ENCODE measurements at regions not wholly inside any gene's neighbourhood (a gene's known extent, or its start where the extent isn't known, plus 50 kb on each side); places are given as distances from the start of the nearest gene placed in this dataset.

DNA sequence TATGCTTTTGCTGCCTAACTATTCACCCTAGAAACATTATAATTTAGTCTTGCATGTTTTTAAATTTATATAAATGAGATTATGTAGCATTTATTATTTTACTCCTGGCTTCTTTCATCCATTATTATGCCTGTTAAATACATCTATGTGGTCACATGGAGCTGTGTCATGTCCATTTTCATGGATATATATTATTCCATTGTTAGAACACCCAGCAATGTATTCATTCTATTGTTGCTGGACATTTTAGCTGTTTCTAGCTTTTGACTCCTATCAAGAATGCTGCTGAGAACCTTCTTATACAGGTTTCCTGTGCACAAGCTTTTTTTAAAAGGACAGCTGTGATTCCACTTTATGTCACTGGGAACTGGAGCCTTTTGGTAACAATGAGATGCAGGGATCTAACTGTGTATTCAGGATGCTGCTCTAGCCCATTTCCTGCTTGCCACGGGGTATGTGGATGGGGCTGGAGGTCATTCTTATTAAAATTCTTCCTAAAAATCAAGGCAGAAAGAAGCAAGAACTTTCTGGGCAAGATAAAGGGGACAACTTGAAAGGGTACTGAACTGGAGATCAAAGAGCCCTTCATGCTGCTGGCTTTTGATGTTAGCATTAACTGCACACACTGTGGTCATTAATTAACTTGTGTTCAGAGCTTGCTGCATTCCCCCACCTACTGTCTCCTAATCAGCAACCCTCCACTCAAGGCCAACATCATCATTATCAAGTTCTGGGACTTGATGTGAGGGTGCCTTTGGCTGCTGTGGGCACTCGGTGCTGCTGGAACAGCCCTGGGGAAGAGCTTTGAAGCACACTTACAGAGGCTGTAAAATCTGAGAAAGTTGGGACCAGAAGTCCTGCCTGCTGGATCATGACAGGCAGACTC lies 96.6 kb upstream of the AKIRIN2 start:
- DNase-seq = no peak

- no peak for DNase-seq
These were observed 93.2 kb upstream of the AKIRIN2 start for GRCh38 chr6:87794922-87795885.

GRCh38 chr6:87793315-87793714 lies 91.3 kb upstream of the AKIRIN2 start:
- no peak for DNase-seq

DNA sequence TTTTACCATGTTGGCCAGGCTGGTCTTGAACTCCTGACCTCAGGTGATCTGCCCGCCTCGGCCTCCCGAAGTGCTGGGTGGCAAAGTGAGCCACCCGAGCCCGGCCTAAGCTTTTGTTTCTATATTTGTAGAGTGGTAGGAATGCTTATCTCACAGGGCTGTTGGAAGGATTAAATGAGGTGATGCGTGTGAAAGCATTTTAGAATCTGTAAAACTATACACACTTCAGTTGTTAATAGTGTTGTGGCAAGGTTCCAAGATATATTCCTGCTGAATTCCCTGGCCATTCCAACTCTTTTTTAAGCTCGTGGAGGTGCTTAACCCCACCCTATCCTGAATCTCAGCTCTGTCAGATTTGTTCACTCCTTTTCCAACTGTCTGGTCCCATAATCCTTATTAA lies 89.9 kb upstream of the AKIRIN2 start:
- no peak for DNase-seq

GRCh38 chr6:87791485-87791884 lies 89.5 kb upstream of the AKIRIN2 start:
- DNase-seq = no peak

GRCh38 chr6:87791029-87791428 lies 89.0 kb upstream of the AKIRIN2 start:
- DNase-seq = no peak

DNA sequence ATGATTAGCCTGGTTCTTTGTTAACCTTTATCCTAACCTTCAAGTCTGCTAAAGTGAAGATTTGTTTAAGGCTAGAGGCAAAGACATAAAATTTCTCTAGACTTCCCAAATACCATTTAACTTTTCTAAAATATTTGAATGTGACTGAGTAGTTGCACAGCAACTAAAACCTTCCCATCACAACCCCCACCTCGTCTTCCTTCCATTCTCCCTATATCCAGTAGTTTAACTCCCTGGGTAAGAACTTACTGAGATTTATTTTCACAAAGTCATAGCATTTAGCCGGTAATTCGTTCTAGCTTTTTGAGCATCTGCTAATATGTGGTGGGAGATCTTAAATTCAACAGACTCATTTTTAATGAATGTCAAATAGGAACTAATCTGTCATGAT lies 87.9 kb upstream of the AKIRIN2 start:
- DNase-seq = no peak

DNA sequence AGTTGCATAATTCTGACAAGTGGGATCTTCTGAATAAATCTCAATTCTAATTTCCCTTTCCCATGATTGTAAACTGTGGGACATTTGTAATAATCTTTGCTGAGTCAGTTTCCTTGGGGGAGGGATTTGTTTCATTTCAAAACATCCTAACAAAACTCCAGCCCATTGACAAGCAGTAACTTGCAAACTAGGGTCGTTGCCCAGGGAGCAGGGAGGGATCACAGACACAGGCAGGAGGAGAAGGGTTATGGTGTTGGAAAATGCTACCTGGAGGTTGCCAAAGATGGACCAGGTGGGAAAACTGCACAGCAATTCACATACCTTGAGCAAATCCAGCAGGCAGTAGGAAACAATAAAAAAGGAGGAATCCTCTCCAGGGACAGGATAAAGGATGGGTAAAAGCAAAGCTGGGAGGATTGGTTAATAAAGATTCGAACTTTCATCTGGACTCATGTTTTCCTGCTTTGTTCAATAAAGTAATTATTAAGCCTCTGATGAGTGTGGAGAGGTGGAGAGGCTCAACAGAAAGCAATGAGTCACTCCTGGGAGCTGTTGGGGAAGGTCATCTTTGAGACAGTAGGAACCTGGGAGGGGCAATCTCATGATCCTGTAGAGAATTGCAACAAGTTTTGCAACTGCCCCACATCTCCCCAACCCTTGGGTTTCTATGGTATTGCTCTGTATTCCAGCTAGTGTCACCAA lies 87.3 kb upstream of the AKIRIN2 start:
- DNase-seq = no peak

DNA sequence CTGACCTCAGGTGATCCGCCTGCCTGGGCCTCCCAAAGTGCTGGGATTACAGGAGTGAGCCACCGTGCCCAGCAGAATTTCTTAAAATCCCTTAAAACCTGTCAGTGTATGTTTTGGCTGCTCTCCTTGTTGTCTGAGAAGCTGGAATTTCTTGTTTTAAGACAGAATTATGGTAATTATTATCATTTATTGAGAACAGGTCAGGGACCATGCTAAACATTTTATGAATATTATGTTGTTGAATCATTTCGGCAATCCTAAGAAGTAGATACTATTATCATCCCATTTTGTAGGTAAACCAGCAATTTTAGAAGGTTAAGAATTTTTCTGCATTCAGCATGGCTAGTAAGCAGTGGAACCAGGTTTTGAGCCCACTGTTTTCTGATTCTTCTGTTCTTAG lies 86.1 kb upstream of the AKIRIN2 start:
- no peak for DNase-seq

- DNase-seq = no peak
These were observed 83.3 kb upstream of the AKIRIN2 start for GRCh38 chr6:87785229-87785862.

- no peak for DNase-seq
These were observed 82.7 kb upstream of the AKIRIN2 start for GRCh38 chr6:87784690-87785089.

GRCh38 chr6:87784051-87784450 lies 82.0 kb upstream of the AKIRIN2 start:
- no peak for DNase-seq

DNA sequence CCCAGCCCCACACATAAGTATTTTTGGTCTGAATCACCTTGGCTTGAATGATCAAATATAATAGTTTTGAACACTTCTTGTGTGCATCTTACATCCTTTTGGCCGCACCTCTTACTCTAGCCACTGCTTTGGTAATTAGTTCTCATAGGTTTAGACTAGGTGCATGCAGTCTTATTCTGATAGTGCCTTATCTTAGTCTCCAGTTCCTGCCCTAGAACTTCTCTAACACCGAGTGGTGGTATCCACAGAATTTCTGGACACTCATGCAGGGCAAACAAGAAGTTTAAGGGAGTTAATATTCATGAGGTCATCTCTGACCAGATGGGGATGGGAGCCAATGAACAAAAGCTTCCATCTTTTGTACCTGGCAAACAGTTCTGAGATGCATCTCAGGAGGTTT lies 77.5 kb upstream of the AKIRIN2 start:
- no peak for DNase-seq

DNA sequence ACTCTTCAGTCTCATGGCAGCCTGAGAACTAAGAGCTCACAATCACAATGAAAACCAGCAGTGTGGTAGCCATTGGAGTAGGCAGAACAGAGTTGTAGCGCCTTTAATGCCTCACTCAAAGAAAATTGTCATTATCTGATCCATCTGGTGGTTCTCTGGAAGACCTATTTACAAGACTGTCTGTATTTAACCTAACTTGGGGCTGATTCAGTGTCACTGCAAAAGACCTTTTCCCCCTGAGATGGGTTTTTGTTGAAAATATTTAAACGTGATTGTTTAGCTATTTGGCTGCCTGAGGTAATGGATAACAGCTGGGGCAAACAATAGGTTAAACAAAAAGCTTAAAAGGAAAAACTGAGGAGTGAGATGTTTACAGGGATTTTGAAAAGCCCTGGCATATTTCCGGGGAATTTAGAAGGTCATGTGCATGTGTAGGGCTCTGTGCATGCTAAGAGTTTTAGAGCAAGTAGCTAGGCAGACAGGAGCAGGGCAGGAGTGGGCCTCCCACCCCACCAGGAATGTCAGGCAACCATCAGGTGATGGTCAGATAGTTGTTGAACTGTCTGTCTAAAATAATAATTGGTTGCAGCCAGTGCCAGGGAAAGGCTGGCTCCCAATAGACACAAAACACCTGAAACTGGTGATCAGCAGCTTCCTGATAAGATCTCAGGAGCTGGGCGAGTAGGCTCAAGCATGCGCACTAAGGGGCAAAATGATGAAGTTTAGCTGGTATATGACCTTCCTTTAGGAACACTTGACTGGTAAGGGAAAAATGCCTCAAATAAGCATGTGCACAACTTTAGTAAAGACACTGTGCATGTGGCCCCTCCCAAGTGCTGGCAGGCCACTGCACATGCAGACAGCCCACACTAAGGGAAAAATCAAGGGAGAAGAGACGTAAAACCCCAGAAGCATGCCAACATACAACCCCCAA lies 70.8 kb upstream of the AKIRIN2 start:
- DNase-seq = no peak

DNA sequence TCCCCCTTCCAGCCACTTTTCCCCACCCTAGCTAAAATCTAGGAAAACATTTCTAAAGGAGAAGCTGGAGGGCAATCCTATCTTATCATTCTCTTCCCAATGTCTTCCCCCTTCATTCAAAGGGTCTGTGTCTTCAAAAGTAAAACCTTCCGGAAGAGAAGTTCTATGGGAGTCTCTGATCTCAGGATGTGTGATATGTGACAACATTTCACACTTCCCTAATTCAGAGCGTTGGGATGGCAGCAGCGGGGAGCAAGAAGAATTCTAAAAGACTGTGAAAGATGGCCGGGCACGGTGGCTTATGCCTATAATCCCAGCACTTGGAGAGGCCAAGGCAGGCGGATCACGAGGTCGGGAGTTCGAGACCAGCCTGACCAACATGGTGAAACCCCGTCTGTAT lies 65.4 kb upstream of the AKIRIN2 start:
- DNase-seq = no peak

GRCh38 chr6:87766211-87766610 lies 64.2 kb upstream of the AKIRIN2 start:
- no peak for DNase-seq

DNA sequence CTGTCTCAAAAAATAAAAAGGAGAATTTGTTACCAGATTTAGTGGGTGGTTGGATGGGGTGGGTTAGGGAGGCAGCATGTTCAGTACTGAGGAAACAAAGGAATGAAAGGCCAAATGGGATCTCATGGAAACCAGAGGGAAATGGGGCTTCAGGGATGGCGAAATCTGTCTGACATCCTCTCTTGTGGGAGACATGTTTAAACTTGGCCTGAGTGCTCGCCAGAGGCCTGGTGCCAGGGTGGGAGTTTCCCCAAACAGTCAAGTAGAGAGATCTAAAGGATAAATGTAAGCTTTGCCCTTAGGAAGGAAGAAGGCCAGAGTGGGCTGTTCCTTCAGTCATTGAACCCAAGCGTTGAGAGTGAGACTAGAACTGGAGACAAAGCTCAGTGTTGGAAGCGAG lies 61.9 kb upstream of the AKIRIN2 start:
- DNase-seq = no peak

- DNase-seq = no peak
These were observed 61.2 kb upstream of the AKIRIN2 start for GRCh38 chr6:87763276-87763675.

DNA sequence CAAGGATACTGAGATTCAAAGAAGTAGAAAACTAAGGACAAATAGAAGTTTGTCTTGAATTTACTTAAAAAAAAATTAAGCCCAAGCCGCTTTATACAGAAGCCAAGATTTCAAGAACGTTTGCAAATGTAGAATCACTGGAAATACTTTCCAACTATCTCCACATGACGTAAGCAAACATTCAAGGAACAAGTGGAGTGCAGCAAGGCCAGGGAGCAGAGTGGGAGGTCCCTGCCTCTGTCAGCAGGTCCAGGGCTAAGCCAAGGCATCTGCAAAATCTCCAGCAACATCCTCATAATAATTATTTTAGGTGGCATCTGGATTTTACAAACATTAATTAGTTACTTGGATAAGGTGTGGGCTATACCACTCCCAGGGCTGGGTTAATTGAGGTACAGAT lies 60.1 kb upstream of the AKIRIN2 start:
- DNase-seq = no peak

GRCh38 chr6:87757792-87758191 lies 55.8 kb upstream of the AKIRIN2 start:
- DNase-seq = no peak

DNA sequence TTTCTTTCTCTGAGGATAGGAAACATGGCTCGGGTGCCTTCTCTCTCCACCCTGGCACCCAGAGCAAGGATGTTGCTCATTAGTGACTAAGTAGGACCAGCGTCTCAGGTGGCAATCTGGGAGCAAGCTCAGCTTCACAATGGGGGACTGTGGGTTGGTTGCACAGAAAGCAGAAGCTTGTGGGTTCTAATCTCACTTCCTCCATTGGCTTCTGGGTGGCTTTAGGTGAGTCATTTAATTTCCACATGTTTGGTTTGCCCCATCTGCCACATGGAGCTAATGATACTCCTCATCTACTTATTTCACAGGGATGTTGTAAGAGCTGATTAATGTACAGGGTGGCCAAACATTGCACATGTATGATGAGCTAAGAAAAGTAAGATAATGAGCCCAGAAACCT lies 54.8 kb upstream of the AKIRIN2 start:
- DNase-seq = no peak
